Neuronal stem cell (in vitro differentiated cells): ENCODE measurements at regions not wholly inside any gene's neighbourhood (a gene's known extent, or its start where the extent isn't known, plus 50 kb on each side); places are given as distances from the start of the nearest gene placed in this dataset.
"Not testable (repeated sequence)": the region's sequence is repeated elsewhere in the genome, so short reads cannot be mapped to it uniquely, and the experiment has no call there.

ENCODE experiments used
- DNase-seq: peaks from one replicate; pipeline ENCODE4 v3.0.0-alpha.2; 2013; ENCODE audit warnings: low spot score
- H2AFZ ChIP-seq: one replicate; pipeline ENCODE4 v1.6.1; 2013; ENCODE audit warnings: mild to moderate bottlenecking, low read length, inconsistent platforms
- H2AK5ac ChIP-seq: 2 replicates; pipeline ENCODE4 v1.6.1; 2013; ENCODE audit warnings: low read depth, mild to moderate bottlenecking, inconsistent platforms, low read length, moderate library complexity, mixed read lengths
- H2BK120ac ChIP-seq: 2 replicates; pipeline ENCODE4 v1.6.1; 2013; ENCODE audit warnings: low read depth, mild to moderate bottlenecking, inconsistent platforms, low read length, moderate library complexity, mixed read lengths
- H2BK12ac ChIP-seq: one replicate; pipeline ENCODE4 v1.6.1; 2013; ENCODE audit warnings: low read length, inconsistent platforms
- H2BK15ac ChIP-seq: 2 replicates; pipeline ENCODE4 v1.6.1; 2013; ENCODE audit warnings: mild to moderate bottlenecking, low read length, inconsistent platforms, mixed read lengths
- H2BK5ac ChIP-seq: one replicate; pipeline ENCODE4 v1.6.1; 2013; ENCODE audit warnings: inconsistent platforms, mild to moderate bottlenecking, low read length, moderate library complexity
- H3K14ac ChIP-seq: one replicate; pipeline ENCODE4 v1.6.1; 2013; ENCODE audit warnings: low read length, inconsistent platforms
- H3K18ac ChIP-seq: 2 replicates; pipeline ENCODE4 v1.6.1; 2013; ENCODE audit warnings: low read length, inconsistent platforms
- H3K23ac ChIP-seq: 2 replicates; pipeline ENCODE4 v1.6.1; 2013; ENCODE audit warnings: low read depth, mild to moderate bottlenecking, mixed read lengths, low read length, inconsistent platforms; ENCODE audit not compliant: poor library complexity
- H3K27ac ChIP-seq: replicated peaks from 3 replicates; pipeline ENCODE4 v1.5.1; 2013; ENCODE audit warnings: low read length, inconsistent platforms
- H3K27me3 ChIP-seq, 3 experiments: 2 replicates each; pipeline ENCODE4 v1.6.1; 2013; ENCODE audit warnings: low read length in 3 of 3, mild to moderate bottlenecking in 2 of 3, inconsistent platforms in 1 of 3, low read depth in 1 of 3, mixed read lengths in 1 of 3, moderate library complexity in 1 of 3; ENCODE audit not compliant: control insufficient read depth in 3 of 3, insufficient read depth in 3 of 3
- H3K36me3 ChIP-seq, 2 donors: replicated peaks in 1 of 2; 2 replicates each; pipeline ENCODE4 v1.6.1; 2013; ENCODE audit warnings: low read length in 2 of 2; ENCODE audit not compliant: control insufficient read depth in 2 of 2, insufficient read depth in 2 of 2
- H3K4ac ChIP-seq: 2 replicates; pipeline ENCODE4 v1.6.1; 2013; ENCODE audit warnings: inconsistent platforms, mild to moderate bottlenecking, low read length, moderate library complexity
- H3K4me1 ChIP-seq, 2 donors: 1 replicate in 1 of 2; 2 replicates in 1 of 2; pipeline ENCODE4 v1.6.1; 2013; ENCODE audit warnings: low read length in 2 of 2, low read depth in 1 of 2; ENCODE audit not compliant: control insufficient read depth in 2 of 2, insufficient read depth in 1 of 2
- H3K4me2 ChIP-seq: one replicate; pipeline ENCODE4 v1.6.1; 2013; ENCODE audit warnings: mild to moderate bottlenecking, low read length, inconsistent platforms; ENCODE audit not compliant: insufficient read depth, poor library complexity, severe bottlenecking
- H3K4me3 ChIP-seq, 2 donors: 2 replicates each; pipeline ENCODE4 v1.5.1; 2013; ENCODE audit warnings: low read length in 2 of 2, mild to moderate bottlenecking in 2 of 2, inconsistent platforms in 1 of 2, moderate library complexity in 1 of 2
- H3K79me1 ChIP-seq: one replicate; pipeline ENCODE4 v1.6.1; 2013; ENCODE audit warnings: low read depth, mild to moderate bottlenecking, inconsistent platforms, low read length, moderate library complexity
- H3K9ac ChIP-seq: one replicate; pipeline ENCODE4 v1.6.1; 2013; ENCODE audit warnings: mild to moderate bottlenecking, low read depth, low read length, inconsistent platforms; ENCODE audit not compliant: poor library complexity
- H3K9me3 ChIP-seq, 2 donors: replicated peaks in 1 of 2; 2 replicates each; pipeline versions ENCODE3 to v1.6.1; 2013; ENCODE audit warnings: low read length in 2 of 2, mild to moderate bottlenecking in 2 of 2, inconsistent platforms in 1 of 2, low read depth in 1 of 2, mixed read lengths in 1 of 2, moderate library complexity in 1 of 2; ENCODE audit not compliant: control insufficient read depth in 2 of 2, insufficient read depth in 1 of 2
- H4K8ac ChIP-seq: one replicate; pipeline ENCODE4 v1.6.1; 2013; ENCODE audit warnings: low read depth, mild to moderate bottlenecking, inconsistent platforms, low read length, moderate library complexity
- H4K91ac ChIP-seq: one replicate; pipeline ENCODE4 v1.6.1; 2013; ENCODE audit warnings: low read length, low read depth, mild to moderate bottlenecking, inconsistent platforms; ENCODE audit not compliant: poor library complexity
- WGBS, 2 donors: extraction: QIAGEN DNeasy Blood & Tissue Kit; methylation state at CpG; one replicate each; pipeline ENCODE4 v1.1.7; 2013; ENCODE audit warnings: missing lambda C conversion rate in 2 of 2, mixed read lengths in 1 of 2; ENCODE audit not compliant: insufficient read length in 2 of 2, insufficient replicate concordance in 1 of 2; ENCODE audit errors: extremely low coverage in 2 of 2; 5-methylcytosine and 5-hydroxymethylcytosine counted together

DNA sequence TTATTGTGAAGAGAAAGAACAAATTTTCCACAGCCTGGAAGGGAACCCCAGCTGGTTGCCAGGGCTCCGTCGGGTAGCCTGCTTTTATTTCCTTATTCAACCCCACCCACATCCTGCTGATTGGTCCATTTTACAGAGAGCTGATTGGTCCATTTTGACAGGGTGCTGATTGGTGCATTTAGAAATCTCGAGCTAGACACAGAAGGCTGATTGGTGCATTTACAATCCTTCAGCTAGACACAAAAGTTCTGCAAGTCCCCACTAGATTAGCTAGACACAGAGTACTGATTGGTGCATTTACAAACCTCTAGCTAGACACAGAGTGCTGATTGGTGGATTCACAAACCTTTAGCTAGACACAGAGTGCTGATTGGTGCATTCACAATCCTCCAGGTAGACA, 241.1 kb downstream of the TFEC start:
- H3K79me1 ChIP-seq, H3K4ac ChIP-seq, H2AK5ac ChIP-seq, H2BK12ac ChIP-seq, DNase-seq, H2BK15ac ChIP-seq, H3K23ac ChIP-seq, H3K4me2 ChIP-seq, H2AFZ ChIP-seq, H3K4me1 ChIP-seq, H3K27me3 ChIP-seq, H2BK120ac ChIP-seq, H3K18ac ChIP-seq, H4K8ac ChIP-seq, H3K4me3 ChIP-seq, H3K36me3 ChIP-seq, H3K27ac ChIP-seq, H2BK5ac ChIP-seq, H4K91ac ChIP-seq, H3K9me3 ChIP-seq, H3K9ac ChIP-seq, H3K14ac ChIP-seq: not testable (repeated sequence)
- no CpG with 5 or more reads among the region's 3 CpGs for WGBS, 2 donors

DNA sequence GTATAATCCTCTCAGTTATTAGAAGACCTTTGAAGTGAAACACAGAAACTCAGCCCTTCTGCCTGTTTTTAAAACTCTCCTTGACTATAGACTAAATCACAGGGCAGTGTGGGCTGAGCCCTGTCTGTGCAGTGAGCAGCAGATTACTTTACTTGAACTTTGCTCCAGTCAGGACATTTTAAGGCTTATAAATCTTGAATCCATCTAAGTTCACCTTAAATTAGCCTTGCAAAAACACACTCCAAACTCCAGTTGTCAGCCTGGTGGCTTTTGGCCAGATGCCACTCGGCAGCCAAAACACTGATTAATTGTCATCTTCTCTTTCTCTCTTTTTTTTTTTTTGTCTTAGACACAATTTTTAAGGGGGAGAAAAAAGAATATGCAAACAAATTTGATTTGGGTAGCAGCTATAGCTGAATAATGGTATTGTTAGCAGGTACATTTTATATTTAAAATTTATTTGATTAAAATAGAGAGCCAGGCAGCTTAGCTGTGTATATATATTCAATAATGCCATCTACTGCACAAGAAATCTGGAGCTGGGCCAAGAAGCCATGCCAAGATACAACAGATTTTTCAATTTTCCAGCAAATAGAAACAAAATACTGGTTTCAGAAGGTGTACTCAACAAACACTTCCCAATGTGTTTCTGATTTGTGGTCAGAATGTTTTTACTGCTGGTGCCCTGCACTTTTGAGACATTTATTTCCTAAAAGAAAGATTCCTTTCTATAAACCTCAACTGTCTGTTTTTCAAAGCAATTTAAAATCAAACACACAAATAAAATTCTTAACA, 247.7 kb downstream of the TFEC start:
- H2BK12ac ChIP-seq: no peak overlapping the region
- no peak overlapping the region for H2BK15ac ChIP-seq
- no peak overlapping the region for H3K4ac ChIP-seq
- H3K79me1 ChIP-seq: no peaks in the 10 kb centered on the region
- no CpG with 5 or more reads among the region's 1 CpG for WGBS, 2 donors
- H3K4me2 ChIP-seq: no peak overlapping the region
- no peak overlapping the region for H3K14ac ChIP-seq
- no peak overlapping the region for H3K27ac ChIP-seq
- H3K23ac ChIP-seq: no peak overlapping the region
- no peak overlapping the region for H4K91ac ChIP-seq
- H3K4me3 ChIP-seq: no peak overlapping the region
- no peak overlapping the region for H2AK5ac ChIP-seq
- no peaks in the 10 kb centered on the region for H3K36me3 ChIP-seq
- no peak overlapping the region for H2AFZ ChIP-seq
- H4K8ac ChIP-seq: no peak overlapping the region
- no peak overlapping the region for H2BK5ac ChIP-seq
- H3K18ac ChIP-seq: no peak overlapping the region
- H2BK120ac ChIP-seq: no peak overlapping the region
- peaks cover 0 to 2% (median 0%) of the 10 kb centered on the region in 3 experiments for H3K27me3 ChIP-seq
- no peak overlapping the region for H3K9ac ChIP-seq
- DNase-seq: no peak
- no peaks in the 10 kb centered on the region for H3K4me1 ChIP-seq
- H3K9me3 ChIP-seq: no peaks in the 10 kb centered on the region

DNA sequence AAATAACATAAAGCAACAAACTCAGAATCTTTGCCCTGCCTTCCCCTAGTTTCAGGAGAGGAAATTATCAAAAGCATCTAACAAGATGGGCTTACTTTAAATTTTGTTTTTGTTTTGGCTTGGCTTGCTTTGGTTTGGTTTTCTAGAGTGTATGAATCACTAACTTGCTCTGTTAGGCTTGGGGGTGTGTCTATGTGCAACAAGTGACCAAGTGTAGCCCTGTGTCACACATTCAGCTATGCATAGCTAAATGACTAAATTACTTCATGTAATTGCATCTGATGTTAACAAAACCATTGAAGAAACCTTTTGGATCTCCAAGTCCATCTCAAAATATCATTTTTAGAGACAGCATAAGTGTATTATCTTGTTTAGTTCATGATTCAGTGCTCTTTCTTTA, 251.0 kb downstream of the TFEC start:
- H2AK5ac ChIP-seq: no peak overlapping the region
- no peaks in the 10 kb centered on the region for H3K9me3 ChIP-seq
- H3K79me1 ChIP-seq: no peaks in the 10 kb centered on the region
- H3K27me3 ChIP-seq: peaks cover 0 to 3% (median 0%) of the 10 kb centered on the region in 3 experiments
- H3K4me1 ChIP-seq: no peaks in the 10 kb centered on the region
- no peak overlapping the region for H3K23ac ChIP-seq
- H3K36me3 ChIP-seq: no peaks in the 10 kb centered on the region
- no peak overlapping the region for H3K4me3 ChIP-seq
- no peak overlapping the region for H2AFZ ChIP-seq
- H2BK5ac ChIP-seq: no peak overlapping the region
- no peak overlapping the region for H2BK120ac ChIP-seq
- no peak overlapping the region for H3K9ac ChIP-seq
- H3K18ac ChIP-seq: no peak overlapping the region
- DNase-seq: no peak
- H2BK15ac ChIP-seq: no peak overlapping the region
- H3K14ac ChIP-seq: no peak overlapping the region
- no peak overlapping the region for H4K8ac ChIP-seq
- no peak overlapping the region for H3K27ac ChIP-seq
- H4K91ac ChIP-seq: no peak overlapping the region
- H3K4ac ChIP-seq: no peak overlapping the region
- H2BK12ac ChIP-seq: no peak overlapping the region
- no peak overlapping the region for H3K4me2 ChIP-seq

DNA sequence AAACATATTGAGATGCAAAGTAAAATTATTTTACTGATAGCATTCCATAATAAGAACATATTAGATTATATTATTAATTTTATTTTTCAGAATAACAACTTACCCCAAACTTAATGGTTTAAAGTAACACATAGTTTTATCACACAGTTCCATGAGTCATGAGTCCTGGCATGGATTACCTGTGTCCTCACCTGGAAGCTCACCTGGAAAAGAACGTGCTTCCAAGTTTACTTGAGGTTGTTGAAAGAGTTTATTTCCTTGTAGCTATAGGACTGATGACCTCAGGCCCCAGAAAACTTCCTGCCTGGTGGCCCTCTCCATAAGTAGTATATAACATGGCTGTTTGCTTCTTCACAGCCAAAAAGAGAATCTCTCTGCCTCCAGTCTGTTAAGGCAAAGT, 254.6 kb downstream of the TFEC start:
- Histone ChIP-seq H3K27ac (no peak overlapping the region), H3K9me3 (no peaks in the 10 kb centered on the region), H3K9ac (no peak overlapping the region), H3K4me1 (no peaks in the 10 kb centered on the region), H3K4me3 (no peak overlapping the region), H2BK120ac (no peak overlapping the region), H3K23ac (no peak overlapping the region), H3K14ac (no peak overlapping the region), H2BK5ac (no peak overlapping the region), H3K4me2 (no peak overlapping the region), H3K4ac (no peak overlapping the region), H4K8ac (no peak overlapping the region), H2BK12ac (no peak overlapping the region), H2AFZ (no peak overlapping the region), H3K36me3 (no peaks in the 10 kb centered on the region), H2BK15ac (no peak overlapping the region), H3K79me1 (no peaks in the 10 kb centered on the region), H4K91ac (no peak overlapping the region), H3K18ac (no peak overlapping the region), H3K27me3 (peaks cover 0 to 7% (median 0%) of the 10 kb centered on the region in 3 experiments), H2AK5ac (no peak overlapping the region)
- no CpG with 5 or more reads among the region's 1 CpG for WGBS, 2 donors
- no peak for DNase-seq
